ENCODE measurements at regions not wholly inside any gene's neighbourhood (a gene's known extent, or its start where the extent isn't known, plus 50 kb on each side); places are given as distances from the start of the nearest gene placed in this dataset.

- Histone ChIP-seq H3K36me3 (ENCODE audit: insufficient read depth, low read length) (no peaks in the 10 kb centered on the region), H4K20me1 (ENCODE audit: insufficient read depth, low read length) (no peaks in the 10 kb centered on the region), H3K4me3 (ENCODE audit: low read depth, low read length, poor library complexity, severe bottlenecking) (no peak overlapping the region), H3K9me2 (ENCODE audit: insufficient read depth, low read length) (no peaks in the 10 kb centered on the region), H3K4me1 (ENCODE audit: insufficient read depth, low read length, poor library complexity, severe bottlenecking) (no peaks in the 10 kb centered on the region), H3K9me3 (ENCODE audit: low read length) (no peaks in the 10 kb centered on the region), H3K27ac (ENCODE audit: low read depth, low read length, poor library complexity, severe bottlenecking) (no peak overlapping the region), H2AFZ (ENCODE audit: low read length) (no peak overlapping the region), H3K79me2 (ENCODE audit: insufficient read depth, low read depth, low read length) (no peaks in the 10 kb centered on the region), H3K4me2 (ENCODE audit: low read length) (no peak overlapping the region)
- ChIA-PET CTCF (ENCODE audit: unreplicated experiment) (no interaction called here), POLR2A (interaction anchor here (0.7 to 0.8 kb wide), 2 partner anchors 22 to 301 kb away, joined by 3 read pairs; no protein-coding TSS in a partner anchor)
- DNase-seq (ENCODE audit: low spot score) = no peak
- intact Hi-C loops (cut with micrococcal nuclease; ENCODE audit: unreplicated experiment) = no loop called here
- TF ChIP-seq CTCF (conservative IDR thresholded peaks at IDR 0.05; ENCODE audit: low read length) (no peak), EZH2phosphoT487 (IDR thresholded peaks at IDR 0.05; ENCODE audit: borderline replicate concordance, low read depth, low read length) (no peak)
- no TSS peak for BruUV-seq (replicated peaks)
Observed at GRCh38 chr7:46440186-46440585, 519.1 kb upstream of the IGFBP3 start.

GRCh38 chr7:46432708-46433107 lies 511.6 kb upstream of the IGFBP3 start:
- no peaks in the 10 kb centered on the region for H4K20me1 ChIP-seq (ENCODE audit: insufficient read depth, low read length)
- DNase-seq (ENCODE audit: low spot score) = no peak
- no peak for TF ChIP-seq CTCF (conservative IDR thresholded peaks at IDR 0.05; ENCODE audit: low read length)
- TF ChIP-seq EZH2phosphoT487 (IDR thresholded peaks at IDR 0.05; ENCODE audit: borderline replicate concordance, low read depth, low read length) = no peak
- no peaks in the 10 kb centered on the region for H3K9me2 ChIP-seq (ENCODE audit: insufficient read depth, low read length)
- CTCF ChIA-PET (ENCODE audit: unreplicated experiment) = no interaction called here
- no peak overlapping the region for H3K27ac ChIP-seq (ENCODE audit: low read depth, low read length, poor library complexity, severe bottlenecking)
- H3K4me3 ChIP-seq (ENCODE audit: low read depth, low read length, poor library complexity, severe bottlenecking) = no peak overlapping the region
- H3K79me2 ChIP-seq (ENCODE audit: insufficient read depth, low read depth, low read length) = no peaks in the 10 kb centered on the region
- H2AFZ ChIP-seq (ENCODE audit: low read length) = no peak overlapping the region
- no TSS peak for BruUV-seq (replicated peaks)
- POLR2A ChIA-PET = no interaction called here
- no peaks in the 10 kb centered on the region for H3K4me1 ChIP-seq (ENCODE audit: insufficient read depth, low read length, poor library complexity, severe bottlenecking)
- intact Hi-C loops (cut with micrococcal nuclease; ENCODE audit: unreplicated experiment) = no loop called here
- no peaks in the 10 kb centered on the region for H3K9me3 ChIP-seq (ENCODE audit: low read length)
- no peak overlapping the region for H3K4me2 ChIP-seq (ENCODE audit: low read length)
- no peaks in the 10 kb centered on the region for H3K36me3 ChIP-seq (ENCODE audit: insufficient read depth, low read length)

- Histone ChIP-seq H3K4me2 (ENCODE audit: low read length) (no peak overlapping the region), H3K4me1 (ENCODE audit: insufficient read depth, low read length, poor library complexity, severe bottlenecking) (no peaks in the 10 kb centered on the region), H2AFZ (ENCODE audit: low read length) (no peak overlapping the region), H3K27ac (ENCODE audit: low read depth, low read length, poor library complexity, severe bottlenecking) (no peak overlapping the region), H3K36me3 (ENCODE audit: insufficient read depth, low read length) (no peaks in the 10 kb centered on the region), H3K4me3 (ENCODE audit: low read depth, low read length, poor library complexity, severe bottlenecking) (no peak overlapping the region), H3K79me2 (ENCODE audit: insufficient read depth, low read depth, low read length) (no peaks in the 10 kb centered on the region), H3K9me3 (ENCODE audit: low read length) (no peaks in the 10 kb centered on the region), H3K9me2 (ENCODE audit: insufficient read depth, low read length) (no peaks in the 10 kb centered on the region), H4K20me1 (ENCODE audit: insufficient read depth, low read length) (no peaks in the 10 kb centered on the region)
- intact Hi-C loops (cut with micrococcal nuclease; ENCODE audit: unreplicated experiment) = no loop called here
- ChIA-PET POLR2A (no interaction called here), CTCF (ENCODE audit: unreplicated experiment) (no interaction called here)
- TF ChIP-seq CTCF (conservative IDR thresholded peaks at IDR 0.05; ENCODE audit: low read length) = no peak
- TF ChIP-seq EZH2phosphoT487 (IDR thresholded peaks at IDR 0.05; ENCODE audit: borderline replicate concordance, low read depth, low read length) = no peak
- DNase-seq (ENCODE audit: low spot score) = no peak
- no TSS peak for BruUV-seq (replicated peaks)
Observed at GRCh38 chr7:46428295-46428694, 507.2 kb upstream of the IGFBP3 start.
